Breast epithelium (tissue), 4 donors: ENCODE measurements at regions not wholly inside any gene's neighbourhood (a gene's known extent, or its start where the extent isn't known, plus 50 kb on each side); places are given as distances from the start of the nearest gene placed in this dataset.
"Not testable (repeated sequence)": the region's sequence is repeated elsewhere in the genome, so short reads cannot be mapped to it uniquely, and the experiment has no call there.

Source experiments
- DNase-seq, 2 donors: peaks; one replicate each; pipeline ENCODE4 v3.0.0-alpha.2; 2019; ENCODE audit warnings: low spot score in 2 of 2
- H3K27ac ChIP-seq, 2 donors: fragments of 200-600 bp; sonication (generic) in 1 of 2; one replicate each; pipeline ENCODE4 v1.5.1; 2016 to 2019; ENCODE audit warnings: mild to moderate bottlenecking in 1 of 2
- H3K27me3 ChIP-seq, 2 donors: fragments of 200-600 bp; sonication (generic) in 1 of 2; one replicate each; pipeline versions ENCODE4 v1.5.1 to v1.6.0; 2017 to 2019; ENCODE audit warnings: control low read depth in 1 of 2, mild to moderate bottlenecking in 1 of 2
- H3K36me3 ChIP-seq: fragments of 200-600 bp; one replicate; pipeline ENCODE4 v1.5.1; 2019
- H3K4me1 ChIP-seq, 2 donors: fragments of 200-600 bp; sonication (generic); one replicate each; pipeline ENCODE4 v1.5.1; 2016 to 2019; ENCODE audit warnings: control low read depth in 1 of 2
- H3K4me3 ChIP-seq, 3 donors: fragments of 200-600 bp; sonication (generic); 1 replicate in 2 of 3; 2 replicates in 1 of 3; pipeline ENCODE4 v1.5.1; 2016 to 2019; ENCODE audit warnings: mild to moderate bottlenecking in 3 of 3, moderate library complexity in 2 of 3
- H3K9me3 ChIP-seq, 2 donors: fragments of 200-600 bp; sonication (generic) in 1 of 2; one replicate each; pipeline ENCODE4 v1.5.1; 2016 to 2019; ENCODE audit warnings: control low read depth in 1 of 2
- intact Hi-C: fragments of 100-400 bp; cut with DNase I; formaldehyde crosslinking; loops from one replicate; pipeline ENCODE4 v1.15.1; 2023; ENCODE audit warnings: low total_unique reads

- H3K4me3 ChIP-seq, DNase-seq, H3K9me3 ChIP-seq, H3K27me3 ChIP-seq, H3K27ac ChIP-seq, H3K4me1 ChIP-seq, intact Hi-C loops, H3K36me3 ChIP-seq: not testable (repeated sequence)
These were observed 84.6 kb upstream of the POMZP3 start for GRCh38 chr7:76711648-76712047.

- H3K27ac ChIP-seq, intact Hi-C loops, H3K36me3 ChIP-seq, H3K4me3 ChIP-seq, H3K27me3 ChIP-seq, DNase-seq, H3K9me3 ChIP-seq, H3K4me1 ChIP-seq: not testable (repeated sequence)
These were observed 82.6 kb upstream of the POMZP3 start for GRCh38 chr7:76709703-76710102.

GRCh38 chr7:76708446-76708845 lies 81.4 kb upstream of the POMZP3 start:
- H3K4me1 ChIP-seq, H3K36me3 ChIP-seq, H3K9me3 ChIP-seq, intact Hi-C loops, H3K4me3 ChIP-seq, H3K27ac ChIP-seq, DNase-seq, H3K27me3 ChIP-seq: not testable (repeated sequence)

- DNase-seq, H3K27me3 ChIP-seq, H3K4me1 ChIP-seq, H3K36me3 ChIP-seq, H3K4me3 ChIP-seq, intact Hi-C loops, H3K9me3 ChIP-seq, H3K27ac ChIP-seq: not testable (repeated sequence)
These were observed 76.7 kb upstream of the POMZP3 start for GRCh38 chr7:76703815-76704214.

GRCh38 chr7:76686277-76686676 lies 59.2 kb upstream of the POMZP3 start:
- H3K36me3 ChIP-seq, H3K4me1 ChIP-seq, DNase-seq, H3K27ac ChIP-seq, H3K27me3 ChIP-seq, H3K4me3 ChIP-seq, intact Hi-C loops, H3K9me3 ChIP-seq: not testable (repeated sequence)

- intact Hi-C loops, H3K9me3 ChIP-seq, H3K4me3 ChIP-seq, H3K36me3 ChIP-seq, H3K27ac ChIP-seq, H3K27me3 ChIP-seq, DNase-seq, H3K4me1 ChIP-seq: not testable (repeated sequence)
These were observed 57.7 kb upstream of the POMZP3 start for GRCh38 chr7:76684737-76685136.

- H3K36me3 ChIP-seq, intact Hi-C loops, DNase-seq, H3K27me3 ChIP-seq, H3K4me3 ChIP-seq, H3K27ac ChIP-seq, H3K4me1 ChIP-seq, H3K9me3 ChIP-seq: not testable (repeated sequence)
These were observed 56.6 kb upstream of the POMZP3 start for GRCh38 chr7:76683631-76684030.

- intact Hi-C loops, H3K4me3 ChIP-seq, H3K4me1 ChIP-seq, H3K36me3 ChIP-seq, H3K9me3 ChIP-seq, H3K27ac ChIP-seq, H3K27me3 ChIP-seq, DNase-seq: not testable (repeated sequence)
These were observed 54.7 kb upstream of the POMZP3 start for GRCh38 chr7:76681810-76682209.

- DNase-seq, H3K4me1 ChIP-seq, intact Hi-C loops, H3K27ac ChIP-seq, H3K4me3 ChIP-seq, H3K36me3 ChIP-seq, H3K27me3 ChIP-seq, H3K9me3 ChIP-seq: not testable (repeated sequence)
These were observed 52.1 kb upstream of the POMZP3 start for GRCh38 chr7:76679174-76679573.

GRCh38 chr7:76678500-76678899 lies 51.4 kb upstream of the POMZP3 start:
- H3K27ac ChIP-seq, intact Hi-C loops, H3K4me3 ChIP-seq, H3K4me1 ChIP-seq, H3K9me3 ChIP-seq, H3K27me3 ChIP-seq, H3K36me3 ChIP-seq, DNase-seq: not testable (repeated sequence)

GRCh38 chr7:76676890-76677289 lies 49.8 kb upstream of the POMZP3 start:
- H3K36me3 ChIP-seq, H3K4me1 ChIP-seq, DNase-seq, H3K9me3 ChIP-seq, intact Hi-C loops, H3K27me3 ChIP-seq, H3K4me3 ChIP-seq, H3K27ac ChIP-seq: not testable (repeated sequence)
